ENCODE measurements at regions not wholly inside any gene's neighbourhood (a gene's known extent, or its start where the extent isn't known, plus 50 kb on each side); places are given as distances from the start of the nearest gene placed in this dataset.

GRCh38 chr5:121292664-121293063 lies 559.0 kb upstream of the FTMT start:
- H3K4ac ChIP-seq (ENCODE audit: low read depth, low read length): no peak overlapping the region
- H2BK120ac ChIP-seq (ENCODE audit: low read depth, low read length): no peak overlapping the region
- ChIA-PET POLR2A (ENCODE audit: unreplicated experiment) (no interaction called here), CTCF (interaction anchor here (0.5 kb wide), 1 partner anchor 170 kb away, joined by 5 read pairs; no protein-coding TSS in a partner anchor)
- dilution Hi-C loops (cut with HindIII; ENCODE audit: low sequenced_read_pairs, unreplicated experiment) (no loop called here), in situ Hi-C loops (cut with MboI; ENCODE audit: low sequenced_read_pairs) (no loop called here), intact Hi-C loops (cut with micrococcal nuclease) (no loop called here)
- no peak overlapping the region for H3K9ac ChIP-seq (ENCODE audit: low read depth, low read length)
- no peaks in the 10 kb centered on the region for H3K27me3 ChIP-seq (ENCODE audit: control insufficient read depth, insufficient read depth, low read length)
- no peak overlapping the region for H3K14ac ChIP-seq (replicated peaks; ENCODE audit: low read depth, low read length)
- no peak overlapping the region for H2BK5ac ChIP-seq (ENCODE audit: low read depth, low read length, poor library complexity, severe bottlenecking)
- BruUV-seq (replicated peaks): no TSS peak
- H2AFZ ChIP-seq (replicated peaks; ENCODE audit: low read length, poor library complexity): no peak overlapping the region
- H3K56ac ChIP-seq (ENCODE audit: extremely low read depth, insufficient read depth, low read length): no peak overlapping the region
- H3K18ac ChIP-seq (ENCODE audit: low read depth, low read length): no peak overlapping the region
- H4K91ac ChIP-seq (ENCODE audit: insufficient read depth, low read depth, low read length): no peak overlapping the region
- H4K20me1 ChIP-seq (ENCODE audit: insufficient read depth, low read length): no peaks in the 10 kb centered on the region
- no peak overlapping the region for H4K5ac ChIP-seq (ENCODE audit: low read depth, low read length)
- no peaks in the 10 kb centered on the region for H3K36me3 ChIP-seq (ENCODE audit: control insufficient read depth, insufficient read depth, low read length)
- no peak overlapping the region for H2BK15ac ChIP-seq (ENCODE audit: low read depth, low read length)
- H3K4me2 ChIP-seq (ENCODE audit: low read depth, low read length): no peak overlapping the region
- no peak overlapping the region for H4K8ac ChIP-seq (ENCODE audit: low read depth in 2 of 2, low read length in 2 of 2)
- H3K9me3 ChIP-seq (ENCODE audit: control insufficient read depth, insufficient read depth, low read length): no peaks in the 10 kb centered on the region
- no peak overlapping the region for H3K23ac ChIP-seq (ENCODE audit: low read depth, low read length)
- WGBS, 2 experiments (ENCODE audit: extremely low coverage in 2 of 2, insufficient read length in 1 of 2): no CpG with 5 or more reads among the region's 2 CpGs
- ATAC-seq (ENCODE audit: low read depth) (no peak), DNase-seq (no peak)
- no peak overlapping the region for H2AK5ac ChIP-seq (ENCODE audit: low read depth, low read length)
- no peaks in the 10 kb centered on the region for H3K79me1 ChIP-seq (ENCODE audit: low read depth in 1 of 2, low read length in 2 of 2)
- TF ChIP-seq RAD21 (IDR thresholded peaks at IDR 0.05; ENCODE audit: low read length): no peak
- TF ChIP-seq SMC3 (IDR thresholded peaks at IDR 0.05; ENCODE audit: low read depth, low read length): no peak
- no peak for TF ChIP-seq FOS (IDR thresholded peaks at IDR 0.05; ENCODE audit: low read depth, low read length)
- TF ChIP-seq, protein P1, sequence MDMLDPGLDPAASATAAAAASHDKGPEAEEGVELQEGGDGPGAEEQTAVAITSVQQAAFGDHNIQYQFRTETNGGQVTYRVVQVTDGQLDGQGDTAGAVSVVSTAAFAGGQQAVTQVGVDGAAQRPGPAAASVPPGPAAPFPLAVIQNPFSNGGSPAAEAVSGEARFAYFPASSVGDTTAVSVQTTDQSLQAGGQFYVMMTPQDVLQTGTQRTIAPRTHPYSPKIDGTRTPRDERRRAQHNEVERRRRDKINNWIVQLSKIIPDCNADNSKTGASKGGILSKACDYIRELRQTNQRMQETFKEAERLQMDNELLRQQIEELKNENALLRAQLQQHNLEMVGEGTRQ (IDR thresholded peaks at IDR 0.05; ENCODE audit: low read depth, low read length): no peak
- TF ChIP-seq RFX5 (IDR thresholded peaks at IDR 0.05; ENCODE audit: low read depth, low read length): no peak
- TF ChIP-seq, protein P2, sequence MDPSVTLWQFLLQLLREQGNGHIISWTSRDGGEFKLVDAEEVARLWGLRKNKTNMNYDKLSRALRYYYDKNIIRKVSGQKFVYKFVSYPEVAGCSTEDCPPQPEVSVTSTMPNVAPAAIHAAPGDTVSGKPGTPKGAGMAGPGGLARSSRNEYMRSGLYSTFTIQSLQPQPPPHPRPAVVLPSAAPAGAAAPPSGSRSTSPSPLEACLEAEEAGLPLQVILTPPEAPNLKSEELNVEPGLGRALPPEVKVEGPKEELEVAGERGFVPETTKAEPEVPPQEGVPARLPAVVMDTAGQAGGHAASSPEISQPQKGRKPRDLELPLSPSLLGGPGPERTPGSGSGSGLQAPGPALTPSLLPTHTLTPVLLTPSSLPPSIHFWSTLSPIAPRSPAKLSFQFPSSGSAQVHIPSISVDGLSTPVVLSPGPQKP (IDR thresholded peaks at IDR 0.05; ENCODE audit: borderline replicate concordance, low read depth, low read length): no peak
- TF ChIP-seq MXI1 (IDR thresholded peaks at IDR 0.05; ENCODE audit: borderline replicate concordance, low read depth, low read length): no peak
- no peak for TF ChIP-seq RCOR1 (IDR thresholded peaks at IDR 0.05; ENCODE audit: insufficient replicate concordance, low read length)
- no peak for TF ChIP-seq MAFK (IDR thresholded peaks at IDR 0.05; ENCODE audit: low read depth, low read length)
- no peak for TF ChIP-seq CHD1 (IDR thresholded peaks at IDR 0.05; ENCODE audit: low read depth, low read length)
- no peak overlapping the region for H2AK9ac ChIP-seq (replicated peaks; ENCODE audit: low read depth, low read length, poor library complexity)
- H3K9me1 ChIP-seq (ENCODE audit: insufficient read depth, low read length): no peaks in the 10 kb centered on the region
- no peak overlapping the region for H3K27ac ChIP-seq (ENCODE audit: insufficient read depth, low read length)
- no peak overlapping the region for H2BK20ac ChIP-seq (ENCODE audit: low read depth, low read length)
- no peak overlapping the region for H3K4me3 ChIP-seq (ENCODE audit: insufficient read depth, low read depth, low read length)
- no peaks in the 10 kb centered on the region for H3K4me1 ChIP-seq (ENCODE audit: control insufficient read depth, insufficient read depth, low read length)

Measured in IMR-90 (cell line).